ENCODE measurements at regions not wholly inside any gene's neighbourhood (a gene's known extent, or its start where the extent isn't known, plus 50 kb on each side); places are given as distances from the start of the nearest gene placed in this dataset.

DNA sequence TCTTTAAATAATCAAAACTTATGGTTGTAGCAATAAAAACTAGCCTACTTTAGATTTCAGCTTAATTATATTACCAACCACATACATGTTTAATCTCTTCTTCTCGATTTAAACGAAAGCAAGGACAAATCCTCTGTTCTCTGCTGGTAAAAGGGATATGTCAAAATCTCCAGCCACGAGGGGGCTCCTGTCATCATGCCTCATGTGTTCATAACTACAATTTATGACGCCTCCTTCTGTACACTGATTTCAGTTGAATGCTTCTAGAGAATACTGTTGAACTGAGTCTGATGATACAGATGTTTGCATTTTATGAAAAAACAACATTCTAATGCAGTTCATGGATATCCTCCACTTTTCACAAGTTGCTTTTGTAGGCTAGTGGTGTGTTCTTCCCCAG is 220.0 kb upstream of the DPP6 start:
- no peak for DNase-seq (ENCODE audit: low read depth in 2 of 2)

DNA sequence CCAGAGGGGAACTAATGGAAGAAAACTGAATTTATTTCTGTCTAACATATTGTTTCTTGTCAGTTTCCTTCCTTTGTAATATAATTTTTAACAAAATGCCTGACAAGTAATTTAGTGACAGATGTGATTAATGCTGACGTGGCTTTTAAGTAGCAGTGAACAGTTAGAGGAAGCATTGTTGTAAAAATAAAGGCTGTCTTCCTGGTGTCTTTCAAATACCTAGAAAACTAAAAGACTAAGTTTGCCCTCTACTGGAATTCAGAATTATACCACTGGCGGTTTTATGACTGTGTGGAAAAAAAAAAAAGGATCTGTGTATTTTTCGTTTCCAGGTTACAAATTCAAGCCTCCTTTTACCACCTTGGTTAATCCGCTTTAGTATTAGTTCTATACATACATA is 217.1 kb upstream of the DPP6 start:
- no peak for DNase-seq (ENCODE audit: low read depth in 2 of 2)

DNA sequence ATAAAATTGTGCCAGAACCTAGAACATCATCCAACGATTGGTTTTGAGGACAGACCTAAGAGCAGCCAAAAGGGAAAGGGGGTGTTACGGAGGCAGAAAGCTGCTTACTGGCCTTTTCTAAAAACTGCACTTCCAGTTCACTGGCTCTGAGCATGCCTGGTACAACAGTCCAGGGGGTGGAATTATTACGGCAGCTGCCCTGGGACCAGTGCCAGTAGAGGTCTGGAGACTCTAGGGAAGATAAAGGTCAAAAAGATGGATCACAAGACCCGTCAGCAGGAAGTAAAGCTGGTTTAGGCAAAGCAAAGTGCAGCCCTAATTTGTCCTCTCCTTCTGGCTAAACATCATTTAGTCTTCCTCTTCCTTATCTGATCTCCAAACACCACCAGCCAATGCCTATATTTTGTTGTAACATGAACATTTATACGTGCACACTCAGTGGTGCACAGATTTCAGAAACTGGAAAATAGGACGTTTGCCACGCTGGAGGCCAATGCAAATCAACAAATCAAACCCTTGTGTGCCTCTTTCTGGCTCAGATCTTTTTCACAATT is 216.4 kb upstream of the DPP6 start:
- DNase-seq (ENCODE audit: low read depth in 2 of 2), result no peak

DNA sequence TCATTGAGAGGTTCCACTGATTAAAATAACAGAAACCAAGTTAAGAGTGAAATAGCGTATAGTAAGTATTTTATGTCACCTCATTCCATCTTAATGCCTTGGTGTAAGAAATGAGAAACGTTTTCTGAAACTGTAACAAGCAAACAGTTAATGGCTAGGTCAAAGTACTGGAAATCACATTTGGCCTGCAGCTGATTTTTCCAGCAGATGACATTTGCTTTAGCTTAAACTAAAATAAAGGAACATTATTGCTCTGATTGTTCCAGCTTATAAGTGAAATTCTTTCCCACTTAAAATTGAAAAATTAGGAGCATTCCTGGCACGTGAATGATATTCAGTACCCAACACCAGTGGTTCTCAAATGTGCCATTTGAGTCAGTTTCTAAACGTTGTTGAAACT is 213.6 kb upstream of the DPP6 start:
- DNase-seq (ENCODE audit: low read depth in 2 of 2), result no peak

DNA sequence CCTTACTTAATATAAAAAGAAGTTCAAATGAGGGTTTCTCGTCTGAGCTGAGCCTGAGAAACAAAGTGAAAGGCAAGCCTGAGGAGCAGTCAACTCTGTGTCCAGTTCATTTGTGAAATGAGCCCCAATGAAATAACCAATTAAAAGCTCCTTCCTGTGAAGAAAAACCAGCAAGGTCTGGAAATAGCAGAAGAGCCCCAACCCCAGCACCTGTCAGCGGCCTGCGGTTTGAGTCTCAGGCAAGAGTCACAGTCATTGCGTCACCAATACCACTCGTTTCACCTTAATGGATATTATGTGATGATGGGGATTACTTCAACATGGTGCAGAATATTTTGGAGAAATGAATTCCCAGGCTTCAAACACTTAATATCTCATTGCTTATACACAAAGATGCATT is 211.3 kb upstream of the DPP6 start:
- DNase-seq (ENCODE audit: low read depth in 2 of 2), result no peak

DNA sequence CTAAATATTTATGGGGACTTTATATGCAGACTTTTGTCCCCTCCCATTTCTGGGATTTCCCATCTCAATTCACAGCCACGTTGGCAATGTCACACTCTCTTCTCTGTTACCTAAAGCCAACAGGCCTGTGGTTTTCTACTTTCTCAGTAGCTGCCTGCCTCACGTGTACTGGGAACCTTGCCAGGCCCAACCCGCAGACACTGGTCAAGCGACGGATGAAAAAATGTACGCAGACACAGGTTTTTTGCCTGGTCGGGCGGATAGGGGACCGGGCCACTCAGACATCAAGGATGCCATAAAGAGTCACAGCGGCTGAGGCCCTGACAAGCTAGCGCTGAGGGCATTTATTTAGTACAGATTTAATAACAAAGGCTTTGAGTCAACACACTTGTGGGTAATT is 204.4 kb upstream of the DPP6 start:
- no peak for DNase-seq (ENCODE audit: low read depth in 2 of 2)

DNA sequence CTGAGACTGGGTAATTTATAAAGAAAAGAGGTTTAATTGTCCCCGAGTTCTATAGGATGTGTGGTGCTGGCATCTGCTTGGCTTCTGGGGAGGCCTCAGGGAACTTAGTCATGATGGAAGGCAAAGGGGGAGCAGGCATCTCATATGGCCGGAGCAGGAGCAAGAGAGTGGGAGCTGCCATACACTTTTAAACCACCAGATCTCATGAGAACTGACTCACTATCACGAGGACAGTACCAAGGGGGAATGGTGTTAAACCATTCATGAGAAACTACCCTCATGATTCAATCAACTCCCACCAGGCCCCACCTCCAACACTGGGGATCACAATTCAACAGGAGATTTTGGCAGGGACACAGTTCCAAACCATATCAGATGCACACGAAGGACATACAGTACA is 199.9 kb upstream of the DPP6 start:
- DNase-seq (ENCODE audit: low read depth in 2 of 2), result no peak

DNA sequence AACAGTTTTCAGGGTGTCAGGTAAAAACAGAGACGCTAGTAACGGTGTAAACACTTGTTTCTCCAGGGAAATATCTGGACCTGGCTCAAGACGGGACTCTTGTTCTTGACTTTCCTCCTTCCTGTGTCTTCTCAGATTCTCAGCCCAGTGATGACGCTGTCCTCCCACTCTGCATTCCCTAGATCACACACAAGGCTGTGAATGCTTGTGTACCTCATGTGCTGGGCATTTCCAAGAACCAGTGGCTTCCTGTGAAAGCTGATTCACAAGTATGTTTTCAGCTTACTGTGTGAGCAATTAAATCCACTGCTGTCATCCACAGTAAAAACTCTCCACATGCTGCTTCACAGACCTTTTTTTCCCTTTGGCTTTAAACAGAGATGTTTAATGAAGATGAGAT is 193.8 kb upstream of the DPP6 start:
- DNase-seq (ENCODE audit: low read depth in 2 of 2), result no peak

DNA sequence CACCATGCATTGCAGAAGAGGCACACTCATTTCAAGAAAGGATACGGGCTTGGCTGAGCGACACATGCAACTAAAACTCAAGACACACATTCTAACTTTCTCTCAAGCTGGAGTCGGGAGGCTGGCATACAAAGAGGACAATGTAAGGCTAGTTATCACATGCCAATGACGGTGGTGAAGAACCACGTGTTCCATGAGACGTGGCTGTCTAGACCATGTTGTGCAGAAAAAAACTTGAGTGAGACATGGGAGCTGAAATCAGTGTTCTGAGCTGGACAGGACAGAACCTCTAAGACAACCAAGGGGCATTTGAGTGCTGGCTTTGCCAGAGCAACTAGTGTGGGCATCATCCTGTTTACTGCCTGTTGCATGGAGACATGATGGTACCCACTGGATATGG is 193.0 kb upstream of the DPP6 start:
- DNase-seq (ENCODE audit: low read depth in 2 of 2), result no peak

DNA sequence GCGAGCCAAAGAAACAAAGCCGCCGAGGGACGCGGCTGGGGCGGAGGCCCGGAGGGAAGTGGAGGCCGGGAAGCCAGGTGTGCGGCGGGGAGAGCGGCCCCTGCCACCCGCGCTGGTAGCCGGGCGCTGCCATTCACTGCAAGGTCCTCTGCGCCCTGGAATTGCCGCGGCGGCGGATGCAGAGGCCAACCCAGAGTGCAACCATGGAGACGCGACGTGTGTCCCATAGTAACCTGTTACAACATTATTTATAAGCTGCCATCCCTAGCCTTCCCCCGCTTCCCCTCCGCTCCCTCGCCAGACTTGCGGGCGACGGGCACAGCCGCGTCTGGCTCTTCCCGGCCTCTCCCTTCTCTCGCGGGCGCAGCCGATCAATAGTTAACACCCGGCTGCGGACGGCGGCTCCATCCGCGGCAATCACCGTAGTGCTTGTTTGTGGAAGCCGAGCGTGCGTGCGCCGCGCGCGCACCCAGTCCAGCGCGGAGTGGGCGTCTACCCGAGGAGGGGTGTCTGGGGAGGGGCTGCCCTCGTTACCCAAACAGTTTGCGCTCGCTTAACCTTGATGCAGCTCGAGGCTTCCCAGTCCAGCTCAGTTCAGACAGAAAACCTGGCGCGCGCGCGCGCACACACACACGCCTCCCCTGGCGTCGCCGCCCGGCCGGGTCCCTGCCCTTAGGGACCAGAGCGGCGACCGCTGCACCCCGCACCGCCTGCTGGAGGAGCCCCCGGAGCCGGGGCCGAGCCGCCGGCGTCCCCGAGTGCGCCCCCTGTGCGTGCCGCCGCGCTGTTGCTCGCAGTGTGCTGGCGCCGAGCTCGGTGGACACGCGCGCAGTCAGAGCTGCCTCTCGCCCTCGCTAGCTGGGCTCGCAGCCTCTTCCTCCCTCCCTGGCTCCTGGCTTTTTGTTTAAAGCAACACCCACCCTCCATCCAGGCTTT is 165.4 kb upstream of the DPP6 start:
- DNase-seq (ENCODE audit: low read depth in 2 of 2), result no peak

DNA sequence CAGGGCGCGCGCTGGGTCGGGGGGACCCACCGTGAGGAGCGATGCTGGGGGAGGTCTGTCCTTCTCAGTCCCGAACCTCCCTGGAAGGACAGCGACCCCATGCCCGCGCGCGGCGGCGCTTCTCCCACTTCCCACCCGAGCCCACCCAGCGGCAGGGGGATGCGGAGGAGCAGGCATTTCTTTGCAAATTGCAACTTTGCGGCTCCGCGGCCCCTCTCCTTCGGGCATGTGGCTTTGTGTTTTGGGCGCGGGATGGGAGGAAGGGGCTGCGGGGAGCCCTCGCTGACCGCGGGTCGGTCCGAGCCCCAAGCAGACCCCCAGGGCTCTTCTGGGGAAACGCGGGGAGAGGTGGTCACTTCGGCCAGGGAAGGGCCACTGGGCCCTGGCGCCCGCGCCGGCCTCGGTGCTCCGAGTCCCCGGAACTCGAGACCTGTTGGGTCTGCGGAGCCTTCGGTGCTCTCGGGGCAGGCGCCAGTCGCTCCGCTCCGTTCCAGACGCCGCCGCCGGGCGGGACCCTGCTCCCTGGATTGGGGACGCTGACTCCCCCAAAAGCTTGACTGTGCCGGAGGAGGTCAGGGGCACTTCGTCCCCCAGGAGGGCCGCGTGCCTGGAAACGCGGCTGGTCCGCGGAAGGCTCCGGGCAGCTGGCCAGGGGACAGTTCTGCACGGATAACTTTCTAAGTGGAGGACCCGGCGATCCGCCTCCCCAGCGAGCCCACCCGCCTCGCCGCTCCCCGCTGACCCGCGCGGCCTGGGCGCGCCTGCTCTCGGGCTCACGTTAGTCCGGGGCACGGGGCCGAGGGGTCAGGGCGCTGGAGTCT is 164.2 kb upstream of the DPP6 start:
- no peak for DNase-seq (ENCODE audit: low read depth in 2 of 2)

DNA sequence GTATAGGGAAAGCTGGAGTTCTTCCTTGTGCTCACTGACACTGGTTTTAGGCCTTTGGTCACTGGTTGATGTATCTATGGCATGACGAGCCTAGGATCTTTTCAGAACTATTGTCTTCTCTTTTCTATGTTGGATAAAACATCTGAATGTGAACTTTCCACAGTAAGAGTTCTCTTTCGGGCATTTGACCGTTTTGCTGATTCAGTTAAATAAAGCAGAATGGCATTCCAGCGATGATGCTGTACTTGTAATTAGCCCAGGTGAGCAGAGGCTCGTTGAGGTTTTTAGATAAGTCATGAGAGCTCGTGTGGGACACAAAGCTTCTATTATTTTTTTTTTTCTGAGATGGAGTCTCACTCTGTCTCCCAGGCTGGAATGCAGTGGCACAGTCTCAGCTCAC is 160.2 kb upstream of the DPP6 start:
- DNase-seq (ENCODE audit: low read depth in 2 of 2), result no peak

DNA sequence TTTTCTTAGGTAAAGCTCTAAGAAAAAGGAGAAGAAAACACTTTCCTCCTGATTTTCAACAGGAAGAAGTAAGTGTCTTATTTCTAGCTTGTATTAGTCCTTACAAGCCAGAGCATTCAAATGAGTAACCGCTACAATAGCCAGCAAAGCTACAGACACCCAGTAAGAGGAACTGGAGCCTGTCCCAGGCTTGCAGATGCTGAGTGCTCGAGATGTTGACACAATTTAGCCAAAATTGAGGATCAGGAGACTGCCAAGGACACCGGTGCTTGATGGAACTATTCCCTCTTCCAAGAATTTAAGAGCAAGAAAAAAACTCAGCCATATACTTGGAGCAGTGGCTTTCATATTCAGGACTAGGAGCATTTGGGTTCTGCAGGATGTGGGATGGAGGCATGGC is 149.3 kb upstream of the DPP6 start:
- DNase-seq (ENCODE audit: low read depth in 2 of 2), result no peak

DNA sequence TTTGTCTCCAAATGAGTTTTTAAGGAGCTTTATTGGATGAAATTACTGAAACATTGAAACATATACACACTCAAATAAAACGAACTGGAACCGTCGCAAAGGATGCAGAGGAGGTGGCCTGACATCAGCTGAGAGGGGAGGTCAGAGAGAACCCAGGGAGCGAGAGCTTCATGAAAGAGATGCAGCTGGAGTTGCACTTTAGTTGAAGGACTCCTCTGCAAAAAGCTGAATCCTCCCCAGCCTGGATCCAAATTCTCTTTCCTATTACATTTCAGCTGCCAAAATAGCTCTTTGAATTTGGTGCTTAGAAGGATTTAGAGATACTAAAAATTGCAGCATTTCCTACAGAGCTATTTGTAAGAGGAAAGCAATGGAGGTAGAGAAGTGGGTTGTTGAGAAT is 140.0 kb upstream of the DPP6 start:
- DNase-seq (ENCODE audit: low read depth in 2 of 2), result no peak

DNA sequence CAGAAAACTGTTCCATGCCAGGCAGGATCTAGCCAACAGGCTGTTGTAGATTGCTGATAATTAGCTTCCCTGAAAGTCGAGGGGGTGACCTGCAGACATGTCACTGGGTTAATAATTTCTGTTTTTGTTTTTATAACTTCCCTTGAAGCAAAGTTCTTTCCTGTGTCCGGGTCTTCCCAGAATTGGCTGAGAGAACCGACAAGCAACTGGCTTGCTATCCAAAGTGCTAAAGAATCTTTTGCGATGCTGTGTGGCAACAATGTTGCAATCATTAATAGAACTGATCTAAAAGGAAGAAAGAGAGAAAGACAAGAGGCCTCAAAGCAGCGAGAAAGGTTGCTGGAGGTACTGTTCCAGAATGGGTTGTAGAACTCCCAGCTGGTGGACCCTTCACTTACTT is 132.1 kb upstream of the DPP6 start:
- no peak for DNase-seq (ENCODE audit: low read depth in 2 of 2)

DNA sequence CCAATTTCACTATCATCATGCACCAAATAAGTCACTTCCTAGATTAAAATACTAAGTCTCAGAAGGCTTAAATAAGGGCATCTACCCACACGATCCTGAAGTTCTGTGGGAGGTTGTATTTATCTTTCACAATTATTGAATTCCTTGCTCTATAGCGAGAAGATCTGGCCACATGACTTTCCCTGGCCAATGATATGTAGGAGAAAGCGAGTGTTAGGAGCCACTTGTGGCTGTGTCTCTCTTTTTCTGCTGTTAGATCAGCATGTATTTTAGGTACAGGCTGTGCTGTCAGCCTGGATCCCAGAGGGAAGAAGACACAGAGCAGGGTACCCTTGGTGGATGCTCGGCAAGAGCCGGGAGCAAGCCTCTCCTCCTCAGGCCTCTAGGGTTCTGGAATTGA is 131.3 kb upstream of the DPP6 start:
- DNase-seq (ENCODE audit: low read depth in 2 of 2), result no peak

DNA sequence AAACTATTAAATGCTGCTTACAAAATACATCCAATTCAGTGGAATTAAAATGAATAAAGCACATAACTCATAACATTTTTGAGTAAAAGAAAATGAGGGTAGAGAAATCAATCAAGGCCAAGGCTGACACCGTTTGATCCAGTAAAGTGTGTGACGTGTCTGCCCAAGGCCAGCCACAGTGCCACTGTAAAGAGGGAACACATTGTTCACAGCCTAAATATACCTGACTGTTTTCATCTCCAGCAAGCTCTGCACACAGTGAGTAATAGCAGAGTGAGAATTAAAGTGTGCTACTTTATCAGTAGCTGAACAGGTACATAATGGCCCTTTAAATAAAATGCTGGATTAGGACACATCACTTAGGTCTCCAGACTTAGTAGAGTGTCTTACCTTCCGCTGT is 130.8 kb upstream of the DPP6 start:
- DNase-seq (ENCODE audit: low read depth in 2 of 2), result no peak

DNA sequence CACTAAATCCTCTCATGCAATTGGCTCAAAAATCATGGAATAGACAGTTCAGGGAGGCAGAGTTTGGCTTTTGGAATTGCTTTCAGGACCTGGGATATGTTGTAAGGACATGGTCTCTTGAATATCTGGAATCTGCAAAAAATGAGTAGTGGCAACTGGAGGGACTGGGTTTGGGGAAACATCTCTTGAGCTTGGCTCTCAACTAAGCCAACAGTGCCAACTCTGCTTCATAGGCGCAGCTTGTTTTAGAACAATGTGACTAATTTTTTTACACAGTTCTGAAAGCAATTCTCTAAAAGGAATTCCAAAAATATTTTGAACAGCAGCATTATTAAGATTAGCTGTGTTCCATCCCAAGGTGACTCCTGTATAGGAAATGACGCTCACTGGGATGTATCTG is 121.5 kb upstream of the DPP6 start:
- no peak for DNase-seq (ENCODE audit: low read depth in 2 of 2)

DNA sequence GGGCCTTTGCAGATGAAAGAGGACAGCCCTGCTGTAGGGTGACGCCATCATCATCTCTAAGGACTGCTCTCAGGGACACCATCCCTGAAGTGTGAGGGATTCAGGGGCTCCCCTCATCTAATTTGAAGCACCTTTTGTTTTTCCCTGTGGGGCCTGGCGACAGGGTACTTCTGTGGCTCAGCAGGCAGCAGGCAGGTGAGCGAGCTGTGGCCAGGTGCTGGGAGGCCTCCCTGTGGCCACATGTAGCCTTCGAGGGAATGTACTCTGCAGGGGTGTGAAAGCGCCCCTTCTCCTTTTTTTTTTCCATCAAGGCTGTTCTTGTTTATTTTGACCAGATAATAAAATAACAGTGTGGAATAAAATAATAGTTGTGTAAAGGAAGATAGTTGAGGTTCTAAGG is 118.2 kb upstream of the DPP6 start:
- no peak for DNase-seq (ENCODE audit: low read depth in 2 of 2)

DNA sequence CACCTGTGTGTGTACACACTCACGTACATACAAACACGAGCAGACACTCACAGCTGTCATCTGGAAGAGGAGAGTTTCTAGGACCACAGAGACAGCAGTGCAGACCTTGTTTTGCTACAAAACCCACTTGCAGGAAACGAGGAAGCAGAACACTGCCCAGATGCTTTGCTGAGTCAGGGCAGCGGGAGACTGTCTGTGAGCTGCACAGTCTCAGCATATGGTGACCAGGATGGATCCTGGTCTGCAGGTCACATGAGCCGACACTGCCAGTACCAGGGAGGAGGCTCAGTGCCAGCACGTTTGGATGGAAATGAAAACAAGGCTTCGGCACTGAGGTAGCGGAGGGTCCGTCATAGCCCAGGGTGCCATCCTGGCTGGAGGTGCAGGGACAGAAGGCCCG is 117.6 kb upstream of the DPP6 start:
- DNase-seq (ENCODE audit: low read depth in 2 of 2), result no peak

DNA sequence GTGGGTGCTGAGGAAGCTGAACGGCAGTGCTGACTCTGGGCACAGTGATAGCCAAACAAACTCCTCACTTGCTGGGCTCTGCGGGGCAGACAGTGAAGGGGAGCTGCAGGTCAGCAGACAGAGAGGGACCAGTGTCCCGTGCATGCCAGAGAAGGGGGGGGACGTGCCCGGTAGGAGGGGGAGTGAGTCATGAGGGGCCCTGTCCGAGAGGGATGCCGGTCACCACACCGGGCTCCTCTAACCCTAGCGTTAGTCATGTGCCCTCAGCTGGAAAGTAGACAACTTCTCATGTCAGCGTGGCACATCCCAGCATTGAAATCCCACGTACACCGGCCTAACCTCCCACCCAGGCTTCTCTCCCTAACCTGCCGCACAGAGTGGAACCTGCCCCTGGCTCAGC is 117.1 kb upstream of the DPP6 start:
- DNase-seq (ENCODE audit: low read depth in 2 of 2), result no peak

DNA sequence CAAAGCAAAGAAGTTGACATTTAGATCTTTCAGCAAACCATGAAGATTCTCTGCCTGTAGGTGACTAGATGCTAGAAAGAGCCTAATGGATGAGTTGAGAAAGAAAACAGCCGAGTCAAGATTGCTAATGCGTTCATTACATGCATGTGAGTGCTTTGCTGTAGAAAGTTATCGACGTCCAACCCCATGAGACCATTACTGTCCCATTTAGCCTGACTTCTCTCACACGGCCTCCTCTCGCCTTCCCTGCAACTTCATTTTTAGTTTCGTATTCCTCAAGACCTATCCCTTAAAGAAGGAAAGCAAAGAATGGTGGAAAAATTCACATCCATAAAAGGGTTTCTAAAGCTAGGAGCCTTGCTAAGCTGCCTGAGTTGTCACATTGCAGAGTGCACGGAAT is 113.7 kb upstream of the DPP6 start:
- no peak for DNase-seq (ENCODE audit: low read depth in 2 of 2)

DNA sequence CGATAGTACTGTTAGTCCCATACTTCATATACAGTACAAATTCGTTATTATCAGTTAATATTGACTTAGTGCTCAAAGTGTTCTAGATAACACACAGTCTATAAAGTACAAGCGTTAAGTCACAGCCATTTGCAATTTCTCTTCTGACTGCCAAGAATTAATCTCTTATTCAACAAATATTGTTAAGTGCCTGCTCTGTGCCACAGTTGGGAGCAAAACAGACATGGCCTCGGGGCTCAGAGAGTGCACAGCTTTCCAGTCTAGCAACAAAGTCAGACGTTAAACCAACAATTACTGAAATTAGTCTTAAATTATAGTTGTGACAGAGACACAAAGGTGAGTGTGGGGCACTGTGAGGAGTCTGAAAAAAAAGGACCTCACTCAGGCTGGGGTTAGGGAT is 113.0 kb upstream of the DPP6 start:
- DNase-seq (ENCODE audit: low read depth in 2 of 2), result no peak
